ENCODE measurements at regions not wholly inside any gene's neighbourhood (a gene's known extent, or its start where the extent isn't known, plus 50 kb on each side); places are given as distances from the start of the nearest gene placed in this dataset.

GRCh38 chrX:25202827-25203226, 187.1 kb upstream of the ARX start:
- TF ChIP-seq POLR2A (IDR thresholded peaks at IDR 0.05) (no peak), CTCF (IDR thresholded peaks at IDR 0.05) (no peak), POLR2AphosphoS5 (IDR thresholded peaks at IDR 0.05) (no peak), EP300 (IDR thresholded peaks at IDR 0.05) (no peak)
